Erythroblast (primary cell): ENCODE measurements at regions not wholly inside any gene's neighbourhood (a gene's known extent, or its start where the extent isn't known, plus 50 kb on each side); places are given as distances from the start of the nearest gene placed in this dataset.

Source experiments
- GATA1 ChIP-seq: IDR thresholded peaks from 2 replicates; pipeline ENCODE4 v1.6.1; 2011; ENCODE audit warnings: low read depth, mild to moderate bottlenecking, control low read depth, low read length, moderate library complexity
- POLR2A ChIP-seq: IDR thresholded peaks from 2 replicates; pipeline ENCODE4 v1.6.1; 2011; ENCODE audit warnings: mild to moderate bottlenecking, low read length

- TF ChIP-seq POLR2A (no peak), GATA1 (no peak)
Measured at GRCh38 chrX:9355739-9356138, 109.1 kb upstream of the TBL1X start.
